ENCODE measurements at regions not wholly inside any gene's neighbourhood (a gene's known extent, or its start where the extent isn't known, plus 50 kb on each side); places are given as distances from the start of the nearest gene placed in this dataset.

DNA sequence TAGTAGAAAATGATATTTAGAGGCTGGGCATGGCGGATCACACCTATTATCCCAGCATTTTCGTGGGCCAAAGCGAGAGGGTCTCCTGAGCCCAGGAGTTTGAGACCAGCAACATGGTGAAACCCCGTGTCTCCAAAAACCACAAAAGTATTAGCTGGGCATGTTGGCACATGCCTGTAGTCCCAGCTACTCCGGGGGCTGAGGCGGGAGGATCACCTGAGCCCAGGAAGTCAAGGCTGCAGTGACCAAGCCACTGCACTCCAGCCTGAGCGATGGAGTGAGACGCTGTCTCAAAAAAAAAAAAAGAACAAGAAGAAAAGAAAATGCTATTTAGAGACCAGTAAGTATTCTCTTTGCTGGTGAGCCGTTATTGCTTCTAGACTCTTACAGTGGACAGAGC is 79.2 kb upstream of the MDM1 start:
- no peak for DNase-seq
- no peak for TF ChIP-seq GATA1 (IDR thresholded peaks at IDR 0.05; ENCODE audit: low read depth, low read length)
- no peak for TF ChIP-seq POLR2A (IDR thresholded peaks at IDR 0.05; ENCODE audit: low read length)

GRCh38 chr12:68414988-68415387 is 82.8 kb upstream of the MDM1 start:
- no peak for DNase-seq
- no peak for TF ChIP-seq GATA1 (IDR thresholded peaks at IDR 0.05; ENCODE audit: low read depth, low read length)
- no peak for TF ChIP-seq POLR2A (IDR thresholded peaks at IDR 0.05; ENCODE audit: low read length)

- DNase-seq: no peak
- TF ChIP-seq GATA1 (IDR thresholded peaks at IDR 0.05; ENCODE audit: low read depth, low read length): no peak
- no peak for TF ChIP-seq POLR2A (IDR thresholded peaks at IDR 0.05; ENCODE audit: low read length)
These were observed 84.2 kb upstream of the MDM1 start for GRCh38 chr12:68416350-68416749.

- TF ChIP-seq GATA1 (IDR thresholded peaks at IDR 0.05; ENCODE audit: low read depth, low read length) (no peak), POLR2A (IDR thresholded peaks at IDR 0.05; ENCODE audit: low read length) (no peak)
- no peak for DNase-seq
These were observed 84.7 kb upstream of the MDM1 start for GRCh38 chr12:68416826-68417225.

- peak in 1 of 2 experiments; percentile 10 for DNase-seq
- no peak for TF ChIP-seq GATA1 (IDR thresholded peaks at IDR 0.05; ENCODE audit: low read depth, low read length)
- no peak for TF ChIP-seq POLR2A (IDR thresholded peaks at IDR 0.05; ENCODE audit: low read length)
These were observed 85.9 kb upstream of the MDM1 start for GRCh38 chr12:68418137-68418460.

GRCh38 chr12:68420225-68421010 is 88.3 kb upstream of the MDM1 start:
- TF ChIP-seq GATA1 (IDR thresholded peaks at IDR 0.05; ENCODE audit: low read depth, low read length) (no peak), POLR2A (IDR thresholded peaks at IDR 0.05; ENCODE audit: low read length) (no peak)
- no peak for DNase-seq

GRCh38 chr12:68422159-68422558 is 90.0 kb upstream of the MDM1 start:
- no peak for DNase-seq
- TF ChIP-seq POLR2A (IDR thresholded peaks at IDR 0.05; ENCODE audit: low read length) (no peak), GATA1 (IDR thresholded peaks at IDR 0.05; ENCODE audit: low read depth, low read length) (no peak)

DNA sequence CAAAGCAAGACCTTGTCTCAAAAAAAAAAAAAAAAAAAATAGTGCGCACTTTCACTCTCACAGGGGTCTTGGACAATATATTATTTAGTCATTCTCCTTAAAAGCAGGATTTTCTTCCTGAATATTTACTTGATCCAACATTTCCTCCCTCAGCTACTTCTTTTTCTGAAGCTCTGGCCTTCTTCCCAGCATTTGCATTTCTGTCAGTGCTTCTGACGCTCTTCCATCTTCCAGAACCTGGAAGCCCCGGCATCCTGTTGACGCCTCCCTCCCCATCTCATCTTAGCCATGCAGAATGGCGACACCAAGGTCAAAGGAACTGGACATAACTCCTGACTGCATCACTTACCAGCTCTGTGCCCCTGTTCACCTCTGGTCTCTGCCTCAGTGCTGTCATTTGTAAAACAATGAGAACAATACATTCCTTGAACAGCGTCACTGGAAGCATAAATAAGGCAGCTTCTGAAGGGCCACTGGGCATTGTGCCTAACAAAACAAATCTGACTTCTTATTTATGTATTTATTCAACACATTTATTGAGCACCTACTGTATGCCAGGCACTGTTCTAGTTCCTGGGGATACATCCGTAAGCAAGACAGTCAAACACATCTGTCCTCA is 90.9 kb upstream of the MDM1 start:
- DNase-seq: no peak
- TF ChIP-seq POLR2A (IDR thresholded peaks at IDR 0.05; ENCODE audit: low read length) (no peak), GATA1 (IDR thresholded peaks at IDR 0.05; ENCODE audit: low read depth, low read length) (no peak)

GRCh38 chr12:68425998-68426397 is 93.8 kb upstream of the MDM1 start:
- DNase-seq: no peak
- TF ChIP-seq POLR2A (IDR thresholded peaks at IDR 0.05; ENCODE audit: low read length) (no peak), GATA1 (IDR thresholded peaks at IDR 0.05; ENCODE audit: low read depth, low read length) (no peak)

DNA sequence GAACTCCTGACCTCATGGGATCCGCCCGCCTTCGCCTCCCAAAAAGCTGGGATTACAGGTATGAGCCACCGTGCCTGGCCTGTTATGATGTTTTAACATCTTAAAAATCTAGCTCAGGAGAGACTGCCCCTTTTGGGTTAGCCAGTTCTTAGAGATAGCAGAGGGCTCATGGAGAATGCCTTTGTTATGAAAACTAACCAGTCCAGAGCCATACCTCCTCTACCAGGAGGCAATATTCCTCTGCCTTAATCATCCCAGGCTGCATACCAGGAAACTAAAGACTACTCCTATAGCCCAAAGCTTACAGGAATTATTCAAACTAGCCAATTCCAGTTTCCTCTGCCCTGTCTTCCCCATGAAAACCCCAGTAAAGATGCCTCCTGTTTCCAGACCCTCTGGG is 96.0 kb upstream of the MDM1 start:
- no peak for DNase-seq
- no peak for TF ChIP-seq POLR2A (IDR thresholded peaks at IDR 0.05; ENCODE audit: low read length)
- TF ChIP-seq GATA1 (IDR thresholded peaks at IDR 0.05; ENCODE audit: low read depth, low read length): no peak

- DNase-seq: no peak
- TF ChIP-seq GATA1 (IDR thresholded peaks at IDR 0.05; ENCODE audit: low read depth, low read length): no peak
- no peak for TF ChIP-seq POLR2A (IDR thresholded peaks at IDR 0.05; ENCODE audit: low read length)
These were observed 96.8 kb upstream of the MDM1 start for GRCh38 chr12:68428724-68429501.

GRCh38 chr12:68429696-68430095 is 97.5 kb upstream of the MDM1 start:
- TF ChIP-seq GATA1 (IDR thresholded peaks at IDR 0.05; ENCODE audit: low read depth, low read length) (no peak), POLR2A (IDR thresholded peaks at IDR 0.05; ENCODE audit: low read length) (no peak)
- no peak for DNase-seq

DNA sequence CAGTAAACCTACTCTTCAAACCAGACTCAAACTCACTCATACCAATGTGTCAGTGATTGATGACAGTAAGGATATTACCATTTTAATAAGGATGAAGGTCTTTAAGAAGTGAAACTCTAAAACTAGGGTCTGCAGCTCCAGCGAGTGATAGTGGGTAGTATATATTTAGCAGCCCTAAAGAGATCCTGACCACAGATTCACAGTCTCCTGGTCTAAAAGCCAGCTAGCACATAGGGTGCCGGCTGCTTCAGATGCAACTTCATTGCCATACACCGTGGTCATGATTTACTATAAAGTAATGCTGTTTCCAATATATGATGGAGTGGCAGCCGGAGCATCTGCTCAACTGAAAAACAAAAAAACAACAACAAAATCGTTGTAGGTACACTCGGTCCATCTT is 99.6 kb upstream of the MDM1 start:
- DNase-seq: no peak
- TF ChIP-seq POLR2A (IDR thresholded peaks at IDR 0.05; ENCODE audit: low read length) (no peak), GATA1 (IDR thresholded peaks at IDR 0.05; ENCODE audit: low read depth, low read length) (no peak)

DNA sequence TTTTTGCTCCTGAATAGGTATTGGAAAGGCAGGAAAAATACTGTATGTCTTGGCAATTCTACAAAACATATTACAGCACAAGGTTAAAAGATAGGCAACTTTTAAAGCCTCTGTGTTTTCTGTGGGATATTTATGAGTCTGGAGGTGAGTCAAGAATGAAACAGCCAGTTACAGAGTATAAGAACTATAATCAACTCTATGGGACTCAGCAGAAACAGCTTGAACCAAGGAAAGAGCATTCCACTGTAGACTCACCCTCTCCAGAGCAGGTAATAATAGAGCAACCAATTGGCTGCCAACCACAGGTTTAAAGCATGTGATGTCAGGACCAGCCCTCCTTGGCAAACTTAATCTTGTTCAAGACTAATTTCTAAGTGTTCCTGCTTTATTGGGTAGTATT is 100.5 kb upstream of the MDM1 start:
- DNase-seq: no peak
- TF ChIP-seq GATA1 (IDR thresholded peaks at IDR 0.05; ENCODE audit: low read depth, low read length): no peak
- no peak for TF ChIP-seq POLR2A (IDR thresholded peaks at IDR 0.05; ENCODE audit: low read length)

Data from erythroblast (primary cell).